Activated naive CD8-positive, alpha-beta T cell treated with anti-CD3 and anti-CD28 coated beads, Interleukin-2, amount 50 U/mL, for 24 hours (primary cell): ENCODE measurements at regions not wholly inside any gene's neighbourhood (a gene's known extent, or its start where the extent isn't known, plus 50 kb on each side); places are given as distances from the start of the nearest gene placed in this dataset.
"Not testable (repeated sequence)": the region's sequence is repeated elsewhere in the genome, so short reads cannot be mapped to it uniquely, and the experiment has no call there.

Experiments
- ATAC-seq: fragments of 150-1000 bp; cut with Tn5 transposase; one replicate; pipeline ENCODE4 v1.10.0; 2021
- DNase-seq: peaks from one replicate; pipeline ENCODE4 v3.0.0; 2021
- H3K27ac Mint-ChIP-seq: one replicate; pipeline ENCODE4 v1.8.0; 2021; ENCODE audit warnings: mild to moderate bottlenecking, mixed read lengths
- H3K27me3 Mint-ChIP-seq: one replicate; pipeline ENCODE4 v1.8.0; 2021; ENCODE audit warnings: mixed read lengths
- H3K36me3 Mint-ChIP-seq: one replicate; pipeline ENCODE4 v1.8.0; 2021; ENCODE audit warnings: low read depth, mixed read lengths
- H3K4me1 Mint-ChIP-seq: one replicate; pipeline ENCODE4 v1.8.0; 2021; ENCODE audit warnings: mixed read lengths
- H3K4me3 Mint-ChIP-seq: one replicate; pipeline ENCODE4 v1.8.0; 2021; ENCODE audit warnings: mild to moderate bottlenecking, moderate library complexity, mixed read lengths
- H3K9me3 Mint-ChIP-seq: one replicate; pipeline ENCODE4 v1.8.0; 2021; ENCODE audit warnings: mixed read lengths

DNA sequence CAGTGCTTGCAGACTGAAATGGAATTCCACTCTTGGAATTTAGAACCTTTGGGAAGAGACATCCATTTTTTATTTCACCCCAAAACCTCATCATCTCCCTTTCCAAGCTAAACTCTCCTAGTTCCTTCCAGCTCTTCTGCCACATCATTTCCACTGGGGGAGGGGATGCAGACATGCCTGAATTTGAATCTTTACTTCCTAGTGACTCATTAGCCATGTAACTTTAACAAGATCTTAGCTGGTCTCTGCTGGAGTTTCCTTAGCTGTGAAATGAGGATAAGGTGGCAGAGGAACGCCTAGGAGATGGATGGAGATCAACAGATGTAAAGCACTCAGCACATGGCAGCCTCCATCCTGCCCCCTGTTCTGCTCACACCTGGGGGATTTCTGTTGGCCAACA is 266.8 kb downstream of the EN1 start:
- Mint-ChIP-seq H3K27me3 (peaks cover 4% of the 10 kb centered on the region), H3K27ac (no peak overlapping the region), H3K9me3 (no peaks in the 10 kb centered on the region), H3K4me1 (no peaks in the 10 kb centered on the region), H3K36me3 (no peaks in the 10 kb centered on the region), H3K4me3 (no peak overlapping the region)
- ATAC-seq (no peak), DNase-seq (no peak)

DNA sequence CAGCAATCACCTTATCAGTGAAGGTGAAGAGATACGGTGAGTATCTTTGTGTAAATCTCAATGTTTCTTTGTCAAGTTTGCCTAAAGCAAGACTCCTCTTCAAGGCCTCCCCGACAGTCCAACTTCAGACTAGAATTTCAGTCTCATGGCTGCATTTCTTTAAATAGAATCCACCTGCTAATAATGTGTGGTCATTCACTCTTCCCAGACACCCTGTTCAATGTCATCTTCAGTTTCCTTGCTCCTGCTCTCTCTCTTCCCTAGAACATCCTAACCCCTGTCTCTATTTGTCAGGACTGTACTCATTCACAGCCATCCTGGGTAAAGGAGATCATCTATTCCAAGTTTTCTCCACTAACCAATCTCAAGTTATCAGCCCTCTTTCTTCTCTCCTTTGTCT is 267.3 kb downstream of the EN1 start:
- Mint-ChIP-seq H3K4me3 (no peak overlapping the region), H3K4me1 (no peaks in the 10 kb centered on the region), H3K27me3 (peaks cover 4% of the 10 kb centered on the region), H3K36me3 (no peaks in the 10 kb centered on the region), H3K27ac (no peak overlapping the region), H3K9me3 (no peaks in the 10 kb centered on the region)
- DNase-seq (no peak), ATAC-seq (no peak)

DNA sequence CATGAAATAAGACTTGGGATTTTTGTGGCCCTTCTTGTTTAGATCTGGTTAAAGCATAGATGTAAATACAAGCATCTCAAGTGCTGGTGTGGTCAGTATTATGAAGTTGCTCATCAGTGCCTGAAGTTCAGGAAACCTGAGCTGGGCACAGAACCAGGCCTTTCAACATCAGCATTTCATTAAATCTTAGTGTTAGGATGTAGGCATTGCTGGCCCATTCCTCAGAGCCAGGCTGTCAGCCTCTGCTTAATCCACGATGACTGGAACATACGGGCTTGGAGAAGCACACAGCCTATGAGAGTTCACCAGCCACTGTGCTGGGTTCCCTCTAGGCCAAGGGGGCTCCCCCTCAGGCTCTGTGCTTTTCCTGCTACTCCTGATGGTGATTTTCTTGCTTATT is 270.2 kb downstream of the EN1 start:
- Mint-ChIP-seq H3K27me3 (peaks cover 4% of the 10 kb centered on the region), H3K4me3 (no peak overlapping the region), H3K36me3 (no peaks in the 10 kb centered on the region), H3K9me3 (no peaks in the 10 kb centered on the region), H3K4me1 (no peaks in the 10 kb centered on the region), H3K27ac (no peak overlapping the region)
- ATAC-seq (no peak), DNase-seq (no peak)

DNA sequence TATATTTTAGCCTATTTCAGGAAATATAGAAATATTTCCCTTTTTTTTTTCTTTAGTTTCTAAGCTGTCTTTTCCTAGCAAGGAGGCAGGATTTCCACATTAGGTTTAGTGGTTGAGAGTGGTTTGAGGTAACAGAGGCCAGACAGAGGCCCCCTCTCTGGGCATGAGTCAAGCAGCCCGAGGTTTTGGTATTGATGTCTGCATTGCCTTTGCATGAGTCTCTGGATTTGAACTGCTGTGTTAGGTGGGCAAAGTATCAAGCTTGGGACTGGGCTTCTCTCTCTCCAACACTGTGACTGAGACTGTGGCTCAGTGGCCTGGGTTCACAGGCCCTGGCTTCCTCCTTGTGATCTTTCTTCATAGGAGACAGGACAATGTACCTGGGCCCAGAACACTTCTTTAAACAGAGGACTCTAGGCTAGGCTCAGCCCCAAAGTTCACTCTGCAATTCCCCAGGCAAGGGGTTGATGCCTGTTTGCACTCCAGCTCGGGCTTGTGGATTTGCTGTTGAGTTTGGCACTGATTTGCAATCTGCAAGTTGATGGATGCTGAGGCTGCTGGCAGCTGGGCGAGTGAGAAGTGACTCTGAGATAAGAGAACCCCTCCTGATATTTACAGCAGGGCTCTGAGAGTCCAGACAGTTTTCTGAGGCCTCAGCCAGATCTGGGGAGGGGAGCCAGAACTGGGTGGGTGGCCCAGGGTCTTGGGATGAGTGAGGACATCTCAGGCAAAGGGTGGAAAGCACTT is 271.2 kb downstream of the EN1 start:
- no peaks in the 10 kb centered on the region for H3K4me1 Mint-ChIP-seq
- H3K4me3 Mint-ChIP-seq, result no peak overlapping the region
- H3K27me3 Mint-ChIP-seq, result peaks cover 4% of the 10 kb centered on the region
- DNase-seq (no peak), ATAC-seq (no peak)
- no peak overlapping the region for H3K27ac Mint-ChIP-seq
- H3K36me3 Mint-ChIP-seq, result no peaks in the 10 kb centered on the region
- H3K9me3 Mint-ChIP-seq, result no peaks in the 10 kb centered on the region

DNA sequence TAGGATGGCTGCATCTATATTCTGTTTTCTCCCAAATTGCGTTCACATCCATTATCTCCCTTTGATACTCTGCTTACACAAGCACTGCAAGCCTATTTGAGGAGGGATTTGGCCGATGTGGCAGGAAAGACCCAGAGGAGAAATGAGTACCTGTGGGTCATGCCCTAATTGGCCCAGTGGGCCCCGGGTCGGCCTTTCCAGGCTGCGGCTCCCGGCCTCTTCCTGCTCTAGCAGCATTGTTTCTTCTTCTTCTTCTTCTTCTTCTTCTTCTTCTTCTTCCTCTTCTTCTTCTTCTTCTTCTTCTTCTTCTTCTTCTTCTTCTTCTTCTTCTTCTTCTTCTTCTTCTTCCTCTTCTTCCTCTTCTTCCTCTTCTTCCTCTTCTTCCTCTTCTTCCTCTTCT is 275.1 kb downstream of the EN1 start:
- not testable (repeated sequence) for DNase-seq, H3K9me3 Mint-ChIP-seq, H3K27ac Mint-ChIP-seq, H3K4me1 Mint-ChIP-seq, ATAC-seq, H3K4me3 Mint-ChIP-seq, H3K27me3 Mint-ChIP-seq, H3K36me3 Mint-ChIP-seq

DNA sequence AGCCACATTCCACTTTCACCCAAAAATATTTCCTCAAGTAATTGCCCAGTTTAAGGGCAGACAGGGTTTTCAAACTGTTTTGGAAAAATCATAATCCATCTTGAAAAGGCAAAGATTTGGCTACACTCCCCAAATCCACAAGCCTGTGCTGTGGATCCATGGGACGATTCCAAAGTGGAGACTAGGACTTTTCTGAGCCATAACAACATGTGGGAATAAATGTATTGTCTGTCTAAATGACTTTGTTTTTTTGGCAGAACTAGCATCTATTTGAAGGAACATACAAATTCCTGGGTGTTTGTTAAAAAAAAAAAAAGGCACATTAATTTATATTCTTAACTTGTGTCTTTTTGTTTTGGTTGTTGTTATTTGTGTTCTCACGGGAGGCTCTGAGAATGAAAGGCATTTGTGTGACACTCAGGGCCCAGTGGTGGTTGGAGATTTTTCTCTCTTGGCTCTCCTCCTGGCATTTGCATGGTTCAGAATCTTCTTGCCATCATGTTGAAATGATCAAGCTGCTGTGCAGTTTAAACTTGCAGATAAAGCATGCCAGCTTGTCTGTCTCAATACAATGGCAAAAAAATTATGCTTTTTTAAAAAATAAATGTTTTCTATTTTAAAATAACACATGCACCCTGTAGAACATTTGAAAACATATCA is 277.4 kb downstream of the EN1 start:
- Mint-ChIP-seq H3K4me3 (no peak overlapping the region), H3K27me3 (peaks cover 3% of the 10 kb centered on the region)
- ATAC-seq, result no peak

DNA sequence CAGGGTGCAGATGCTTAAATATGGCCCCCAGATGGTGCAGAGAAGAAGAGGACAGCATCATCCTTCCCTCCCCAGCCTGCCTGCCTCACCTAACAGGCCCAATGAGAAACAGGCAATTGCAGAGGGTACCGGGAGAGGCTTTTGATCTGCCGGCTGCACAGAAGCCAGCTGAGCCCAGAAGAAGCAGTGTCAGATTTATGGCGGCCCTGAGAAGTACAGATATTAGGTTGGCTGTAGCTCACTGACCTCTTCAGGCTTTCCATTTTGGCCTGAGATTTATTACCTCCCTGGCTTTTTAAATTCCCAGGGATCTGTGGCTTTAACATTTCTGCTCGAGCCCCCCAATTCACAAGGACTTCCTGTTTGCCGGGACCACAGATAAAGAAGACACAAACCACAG is 278.7 kb downstream of the EN1 start:
- Mint-ChIP-seq H3K4me3 (no peak overlapping the region), H3K9me3 (no peaks in the 10 kb centered on the region), H3K36me3 (no peaks in the 10 kb centered on the region), H3K27ac (no peak overlapping the region), H3K27me3 (peaks cover 3% of the 10 kb centered on the region), H3K4me1 (no peaks in the 10 kb centered on the region)
- DNase-seq (no peak), ATAC-seq (no peak)

More for the DNA sequence above, 277.4 kb downstream of the EN1 start:
- no peaks in the 10 kb centered on the region for H3K36me3 Mint-ChIP-seq
- no peak for DNase-seq
- H3K4me1 Mint-ChIP-seq, result no peaks in the 10 kb centered on the region
- H3K27ac Mint-ChIP-seq, result no peak overlapping the region
- no peaks in the 10 kb centered on the region for H3K9me3 Mint-ChIP-seq

DNA sequence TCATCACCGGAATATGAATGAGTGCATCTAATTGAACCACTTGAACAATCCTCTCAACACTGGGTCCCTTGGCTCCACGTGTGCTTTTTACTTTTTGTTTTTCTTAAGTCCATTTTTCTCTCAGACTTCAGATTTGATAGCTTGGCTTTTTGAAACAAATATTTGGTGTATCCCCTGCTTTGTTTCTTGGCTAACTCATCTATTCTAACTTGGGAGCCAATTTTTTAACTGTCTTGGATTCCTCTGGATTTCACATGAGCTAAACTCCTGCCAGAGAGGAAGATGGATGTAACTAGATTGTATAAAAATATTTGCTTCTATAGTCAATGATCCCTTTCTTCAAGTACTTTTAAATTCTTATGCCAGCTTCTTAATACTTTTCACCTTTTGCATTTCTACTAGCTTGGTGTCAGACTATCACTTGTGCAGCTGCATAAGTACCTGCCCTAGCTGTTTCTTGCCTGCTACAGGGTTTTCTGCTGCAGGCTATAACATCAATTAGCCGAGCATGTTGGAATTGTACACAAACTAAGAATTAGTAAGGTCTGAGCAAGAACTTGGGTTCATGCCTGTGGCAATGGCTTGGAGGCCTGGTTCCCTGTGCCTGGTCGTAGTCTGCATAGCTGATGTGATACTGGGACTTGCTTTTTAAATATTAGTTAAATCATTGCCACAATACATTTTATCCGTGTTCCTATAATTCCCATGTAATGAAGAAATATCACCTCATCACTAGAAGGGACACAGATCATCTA is 281.5 kb downstream of the EN1 start:
- no peak for ATAC-seq
- no peak overlapping the region for H3K27ac Mint-ChIP-seq

DNA sequence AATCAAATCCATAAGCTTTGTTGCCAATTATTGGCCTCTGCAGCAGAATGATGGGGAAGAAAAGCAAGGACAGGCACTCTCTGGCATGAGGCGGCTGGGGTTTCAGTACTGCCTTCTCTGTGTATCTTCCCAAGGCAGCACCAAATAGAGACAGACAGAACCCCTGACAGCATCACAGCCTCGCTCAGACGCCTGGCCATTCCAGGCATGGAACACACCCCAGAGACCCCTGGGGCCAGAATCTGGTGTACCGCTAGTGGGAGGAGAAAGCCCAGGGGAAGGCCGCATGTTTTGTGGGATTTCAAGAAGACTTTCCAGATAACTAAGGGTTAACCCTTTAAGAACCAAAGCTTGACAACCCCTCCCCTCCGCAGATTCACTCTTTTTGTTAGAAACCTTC is 282.1 kb downstream of the EN1 start:
- Mint-ChIP-seq H3K36me3 (no peaks in the 10 kb centered on the region), H3K27ac (no peak overlapping the region), H3K4me1 (no peaks in the 10 kb centered on the region), H3K27me3 (peaks cover 3% of the 10 kb centered on the region), H3K4me3 (no peak overlapping the region), H3K9me3 (no peaks in the 10 kb centered on the region)
- ATAC-seq (no peak), DNase-seq (no peak)

More for the DNA sequence above, 281.5 kb downstream of the EN1 start:
- Mint-ChIP-seq H3K27me3 (peaks cover 3% of the 10 kb centered on the region), H3K4me1 (no peaks in the 10 kb centered on the region), H3K36me3 (no peaks in the 10 kb centered on the region), H3K9me3 (no peaks in the 10 kb centered on the region), H3K4me3 (no peak overlapping the region)
- DNase-seq, result no peak

DNA sequence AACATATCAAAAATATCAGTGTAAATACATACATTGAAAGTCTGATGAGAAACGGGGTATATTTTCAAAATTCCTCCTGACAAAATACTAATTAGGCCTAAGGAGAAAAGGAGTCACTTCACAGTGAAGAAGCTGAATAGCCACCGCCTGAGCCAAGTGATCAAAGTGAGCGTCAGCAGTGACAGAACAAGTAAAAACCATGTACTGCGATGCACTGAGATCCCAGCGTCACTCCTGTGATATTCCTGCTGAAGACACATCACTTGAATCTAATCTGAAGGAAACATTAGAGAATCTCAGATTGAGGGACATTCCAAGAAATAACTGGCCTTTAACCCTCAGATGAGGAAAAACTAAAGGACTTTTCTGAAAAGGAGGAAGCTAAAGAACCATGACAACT is 285.3 kb downstream of the EN1 start:
- H3K27me3 Mint-ChIP-seq, result no peaks in the 10 kb centered on the region
- no peak overlapping the region for H3K27ac Mint-ChIP-seq
- H3K4me1 Mint-ChIP-seq, result no peaks in the 10 kb centered on the region
- no peak overlapping the region for H3K4me3 Mint-ChIP-seq
- DNase-seq (no peak), ATAC-seq (no peak)
- H3K9me3 Mint-ChIP-seq, result no peaks in the 10 kb centered on the region
- H3K36me3 Mint-ChIP-seq, result no peaks in the 10 kb centered on the region

DNA sequence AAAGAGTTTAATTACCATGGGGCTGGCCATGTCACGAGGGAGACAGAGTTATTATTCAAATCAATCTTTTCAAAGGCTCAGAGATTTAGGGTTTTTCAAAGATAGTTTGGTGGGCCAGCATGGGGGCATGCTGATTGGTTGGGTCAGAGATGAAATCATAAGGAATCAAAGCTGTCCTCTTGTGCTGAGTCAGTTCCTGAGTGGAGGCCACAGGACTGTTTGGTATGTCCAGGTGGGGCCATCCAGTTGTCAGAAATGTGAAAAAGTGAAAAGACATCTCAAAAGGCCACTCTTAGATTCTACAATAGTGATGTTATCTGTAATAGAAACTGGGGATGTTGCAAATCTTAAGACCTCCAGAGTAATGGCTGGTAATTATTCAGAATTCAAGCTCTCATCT is 288.6 kb downstream of the EN1 start:
- Mint-ChIP-seq H3K27ac (no peak overlapping the region), H3K4me3 (no peak overlapping the region), H3K4me1 (no peaks in the 10 kb centered on the region), H3K36me3 (no peaks in the 10 kb centered on the region), H3K27me3 (no peaks in the 10 kb centered on the region), H3K9me3 (peaks cover 4% of the 10 kb centered on the region)
- no peak for ATAC-seq
- DNase-seq, result no peak

DNA sequence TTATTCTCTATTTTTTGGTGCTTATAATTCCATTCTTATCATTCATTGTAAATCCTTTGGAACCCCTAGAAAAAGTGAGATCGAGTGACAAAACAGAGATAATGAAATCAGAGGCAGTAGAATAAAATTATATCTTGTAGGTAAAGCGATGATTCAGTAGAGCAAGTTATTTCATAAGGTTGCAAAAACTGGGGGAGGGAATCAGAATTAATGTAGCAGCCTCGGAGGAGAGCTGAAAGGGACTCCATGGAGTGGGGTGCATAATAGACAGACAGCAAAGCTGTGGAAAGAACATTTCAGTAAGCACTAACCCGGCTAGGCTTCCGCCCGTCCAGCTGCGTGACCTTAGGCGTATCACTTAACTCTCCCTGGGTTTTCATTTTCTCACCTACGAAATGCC is 289.7 kb downstream of the EN1 start:
- no peaks in the 10 kb centered on the region for H3K36me3 Mint-ChIP-seq
- no peak for ATAC-seq
- H3K9me3 Mint-ChIP-seq, result peaks cover 4% of the 10 kb centered on the region
- no peak overlapping the region for H3K4me3 Mint-ChIP-seq
- H3K27me3 Mint-ChIP-seq, result no peaks in the 10 kb centered on the region
- no peak overlapping the region for H3K27ac Mint-ChIP-seq
- DNase-seq, result no peak
- H3K4me1 Mint-ChIP-seq, result no peaks in the 10 kb centered on the region

DNA sequence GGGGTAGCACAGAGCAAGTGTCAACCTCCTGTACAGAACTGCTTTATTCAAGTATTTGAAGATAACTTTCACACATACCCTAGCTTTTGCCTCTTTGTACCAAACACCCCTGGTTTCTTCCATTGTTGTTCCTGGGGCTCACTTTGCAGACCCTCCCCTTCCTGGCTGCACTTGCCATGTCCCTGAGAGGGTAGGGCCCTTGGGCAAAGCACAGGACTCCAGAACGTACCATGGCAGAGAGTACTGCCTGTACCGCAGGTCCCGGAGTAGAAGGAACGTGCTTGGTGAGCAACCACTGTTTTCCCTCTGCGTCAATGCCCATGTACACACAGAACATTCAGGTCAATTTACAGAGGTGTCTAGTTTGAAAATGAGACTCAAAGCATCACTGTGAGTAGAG is 290.4 kb downstream of the EN1 start:
- H3K9me3 Mint-ChIP-seq, result peaks cover 4% of the 10 kb centered on the region
- H3K27ac Mint-ChIP-seq, result no peak overlapping the region
- H3K4me3 Mint-ChIP-seq, result no peak overlapping the region
- ATAC-seq (no peak), DNase-seq (no peak)
- no peaks in the 10 kb centered on the region for H3K4me1 Mint-ChIP-seq
- no peaks in the 10 kb centered on the region for H3K27me3 Mint-ChIP-seq
- no peaks in the 10 kb centered on the region for H3K36me3 Mint-ChIP-seq

DNA sequence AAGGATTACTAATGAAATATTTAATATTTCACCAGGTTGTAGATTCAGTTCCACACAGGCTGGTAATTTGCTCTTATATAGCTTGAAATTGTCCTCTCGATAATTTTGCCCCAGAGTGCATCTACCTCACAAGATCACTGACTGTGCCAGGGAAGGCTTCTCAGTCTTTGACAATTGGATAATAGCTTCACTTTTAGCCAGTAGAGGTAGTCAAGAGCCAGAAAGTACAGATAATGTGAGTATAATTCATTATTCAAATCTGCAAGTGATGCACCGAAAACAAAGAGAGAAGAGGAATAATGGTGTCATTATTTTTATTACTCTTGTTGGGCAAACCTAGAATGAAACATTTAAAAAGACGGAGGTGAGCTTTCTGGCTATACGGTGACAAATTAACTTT is 292.8 kb downstream of the EN1 start:
- no peak overlapping the region for H3K4me3 Mint-ChIP-seq
- H3K27me3 Mint-ChIP-seq, result no peaks in the 10 kb centered on the region
- H3K27ac Mint-ChIP-seq, result no peak overlapping the region
- DNase-seq, result no peak
- no peaks in the 10 kb centered on the region for H3K4me1 Mint-ChIP-seq
- ATAC-seq, result no peak
- H3K9me3 Mint-ChIP-seq, result peaks cover 4% of the 10 kb centered on the region
- no peaks in the 10 kb centered on the region for H3K36me3 Mint-ChIP-seq

DNA sequence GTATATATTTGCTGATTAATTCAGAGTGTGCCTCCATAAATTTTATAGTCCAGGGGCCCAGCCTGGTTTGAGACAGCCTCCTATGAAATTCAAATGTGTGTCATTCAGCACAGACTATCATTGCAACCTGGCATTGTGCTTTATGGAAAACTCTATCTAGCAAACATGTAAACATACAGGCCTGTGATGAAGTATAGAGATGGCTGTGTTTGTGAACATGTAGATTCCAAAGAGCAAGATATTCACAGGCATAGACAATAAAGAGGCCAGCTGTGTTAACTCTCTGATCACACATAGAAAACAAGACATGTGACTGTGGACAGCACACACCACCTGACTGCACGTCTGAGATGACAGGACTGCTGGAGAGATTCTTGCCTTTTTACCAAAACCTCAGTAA is 297.9 kb downstream of the EN1 start:
- H3K4me3 Mint-ChIP-seq, result no peak overlapping the region
- H3K36me3 Mint-ChIP-seq, result no peaks in the 10 kb centered on the region
- no peaks in the 10 kb centered on the region for H3K4me1 Mint-ChIP-seq
- no peak for ATAC-seq
- H3K9me3 Mint-ChIP-seq, result no peaks in the 10 kb centered on the region
- no peak for DNase-seq
- H3K27me3 Mint-ChIP-seq, result peaks cover 2% of the 10 kb centered on the region
- no peak overlapping the region for H3K27ac Mint-ChIP-seq
